Neural cell (in vitro differentiated cells): ENCODE measurements at regions not wholly inside any gene's neighbourhood (a gene's known extent, or its start where the extent isn't known, plus 50 kb on each side); places are given as distances from the start of the nearest gene placed in this dataset.

Source experiments
- H2AFZ ChIP-seq: fragments of 200-600, 300-800 bp; sonication (generic), shearing (Covaris generic); 2 replicates; pipeline ENCODE4 v1.6.0; 2014; ENCODE audit warnings: low read depth, mild to moderate bottlenecking, antibody characterized with exemption, low read length, moderate library complexity
- H3F3A ChIP-seq: fragments of 200-600 bp; shearing (Covaris generic); 2 replicates; pipeline ENCODE4 v1.6.1; 2016; ENCODE audit warnings: mild to moderate bottlenecking, moderate library complexity, mixed read lengths, antibody characterized with exemption, low read length; ENCODE audit not compliant: insufficient read depth, poor library complexity, severe bottlenecking
- H3K27ac ChIP-seq: fragments of 200-600, 300-800 bp; sonication (generic), shearing (Covaris generic); 2 replicates; pipeline ENCODE4 v1.5.1; 2014; ENCODE audit warnings: mild to moderate bottlenecking, low read length, moderate library complexity
- H3K27me3 ChIP-seq: fragments of 300-800, 200-600 bp; sonication (generic), shearing (Covaris generic); 2 replicates; pipeline ENCODE4 v1.6.0; 2014; ENCODE audit warnings: mild to moderate bottlenecking, low read depth, low read length, moderate library complexity; ENCODE audit not compliant: insufficient read depth
- H3K36me3 ChIP-seq: fragments of 300-800, 200-600 bp; sonication (generic), shearing (Covaris generic); 2 replicates; pipeline ENCODE4 v1.5.1; 2014; ENCODE audit warnings: mild to moderate bottlenecking, antibody characterized with exemption, low read length, moderate library complexity; ENCODE audit not compliant: insufficient read depth
- H3K4me2 ChIP-seq: fragments of 300-800, 200-600 bp; sonication (generic), shearing (Covaris generic); 2 replicates; pipeline ENCODE4 v1.6.0; 2014; ENCODE audit warnings: mild to moderate bottlenecking, low read length
- H3K4me3 ChIP-seq: fragments of 300-800, 200-600 bp; sonication (generic), shearing (Covaris generic); 2 replicates; pipeline ENCODE4 v1.5.1; 2014; ENCODE audit warnings: mild to moderate bottlenecking, low read length, moderate library complexity
- H3K79me2 ChIP-seq: fragments of 200-600 bp; shearing (Covaris generic); replicated peaks from 2 replicates; pipeline ENCODE4 v1.6.0; 2014; ENCODE audit warnings: mild to moderate bottlenecking, low read length, moderate library complexity; ENCODE audit not compliant: insufficient read depth
- H3K9ac ChIP-seq: fragments of 300-800, 200-600 bp; sonication (generic), shearing (Covaris generic); 2 replicates; pipeline ENCODE4 v1.6.1; 2016; ENCODE audit warnings: mild to moderate bottlenecking, low read length, mixed read lengths
- H3K9me2 ChIP-seq: fragments of 200-600 bp; shearing (Covaris generic); 2 replicates; pipeline ENCODE4 v1.6.1; 2016; ENCODE audit warnings: mild to moderate bottlenecking, low read length, mixed read lengths; ENCODE audit not compliant: insufficient read depth
- H3K9me3 ChIP-seq: fragments of 200-600, 300-800 bp; sonication (generic), shearing (Covaris generic); 2 replicates; pipeline ENCODE4 v1.6.1; 2016; ENCODE audit warnings: mild to moderate bottlenecking, mixed run types, low read length, moderate library complexity, mixed read lengths
- H4K20me1 ChIP-seq: fragments of 200-600 bp; shearing (Covaris generic); 2 replicates; pipeline ENCODE4 v1.6.1; 2016; ENCODE audit warnings: mild to moderate bottlenecking, mixed run types; ENCODE audit not compliant: insufficient read depth
- EP300 ChIP-seq: fragments of 450-650 bp; conservative IDR thresholded peaks from 2 replicates; pipeline ENCODE4 v1.6.1; 2014; ENCODE audit warnings: antibody characterized with exemption, mild to moderate bottlenecking, moderate library complexity; ENCODE audit not compliant: poor library complexity, severe bottlenecking
- EZH2 ChIP-seq: fragments of 200-600, 300-800 bp; shearing (Covaris generic), sonication (generic); IDR thresholded peaks from 2 replicates; pipeline ENCODE4 v1.6.1; 2014; ENCODE audit warnings: antibody characterized with exemption, low read length, borderline replicate concordance, mild to moderate bottlenecking; ENCODE audit not compliant: insufficient read depth, poor library complexity, severe bottlenecking
- MXI1 ChIP-seq: fragments of 450-650 bp; conservative IDR thresholded peaks from 2 replicates; pipeline ENCODE4 v1.6.1; 2014; ENCODE audit warnings: antibody characterized with exemption, mild to moderate bottlenecking; ENCODE audit not compliant: poor library complexity, severe bottlenecking
- POLR2AphosphoS5 ChIP-seq: IDR thresholded peaks from 2 replicates; pipeline ENCODE4 v1.6.1; 2012
- RAD21 ChIP-seq: fragments of 450-650 bp; conservative IDR thresholded peaks from 2 replicates; pipeline ENCODE4 v1.6.1; 2014; ENCODE audit warnings: antibody characterized with exemption, mild to moderate bottlenecking, moderate library complexity
- REST ChIP-seq: IDR thresholded peaks from 2 replicates; pipeline ENCODE4 v1.6.1; 2012; ENCODE audit warnings: borderline replicate concordance
- SMC3 ChIP-seq: fragments of 450-650 bp; conservative IDR thresholded peaks from 2 replicates; pipeline ENCODE4 v1.6.1; 2014; ENCODE audit warnings: antibody characterized with exemption, mild to moderate bottlenecking, moderate library complexity; ENCODE audit not compliant: poor library complexity
- TAF1 ChIP-seq: IDR thresholded peaks from 2 replicates; pipeline ENCODE4 v1.6.1; 2012; ENCODE audit warnings: low read depth
- TF ChIP-seq, protein P1 (sequence below): fragments of 450-650 bp; IDR thresholded peaks from 2 replicates; pipeline ENCODE4 v1.5.1; 2014; ENCODE audit warnings: antibody characterized with exemption, mild to moderate bottlenecking, moderate library complexity; ENCODE audit not compliant: poor library complexity, severe bottlenecking

GRCh38 chr17:33511670-33512069, 218.6 kb upstream of the ASIC2 start:
- Histone ChIP-seq H3K27me3 (no peaks in the 10 kb centered on the region), H3K4me2 (no peak overlapping the region), H3K79me2 (no peaks in the 10 kb centered on the region), H2AFZ (no peak overlapping the region), H4K20me1 (no peaks in the 10 kb centered on the region), H3K27ac (no peak overlapping the region), H3K4me3 (no peak overlapping the region), H3K36me3 (no peaks in the 10 kb centered on the region), H3K9me3 (no peaks in the 10 kb centered on the region), H3K9me2 (no peaks in the 10 kb centered on the region), H3K9ac (no peak overlapping the region), H3F3A (no peaks in the 10 kb centered on the region)
- no peak for TF ChIP-seq EZH2
- TF ChIP-seq, protein P1, sequence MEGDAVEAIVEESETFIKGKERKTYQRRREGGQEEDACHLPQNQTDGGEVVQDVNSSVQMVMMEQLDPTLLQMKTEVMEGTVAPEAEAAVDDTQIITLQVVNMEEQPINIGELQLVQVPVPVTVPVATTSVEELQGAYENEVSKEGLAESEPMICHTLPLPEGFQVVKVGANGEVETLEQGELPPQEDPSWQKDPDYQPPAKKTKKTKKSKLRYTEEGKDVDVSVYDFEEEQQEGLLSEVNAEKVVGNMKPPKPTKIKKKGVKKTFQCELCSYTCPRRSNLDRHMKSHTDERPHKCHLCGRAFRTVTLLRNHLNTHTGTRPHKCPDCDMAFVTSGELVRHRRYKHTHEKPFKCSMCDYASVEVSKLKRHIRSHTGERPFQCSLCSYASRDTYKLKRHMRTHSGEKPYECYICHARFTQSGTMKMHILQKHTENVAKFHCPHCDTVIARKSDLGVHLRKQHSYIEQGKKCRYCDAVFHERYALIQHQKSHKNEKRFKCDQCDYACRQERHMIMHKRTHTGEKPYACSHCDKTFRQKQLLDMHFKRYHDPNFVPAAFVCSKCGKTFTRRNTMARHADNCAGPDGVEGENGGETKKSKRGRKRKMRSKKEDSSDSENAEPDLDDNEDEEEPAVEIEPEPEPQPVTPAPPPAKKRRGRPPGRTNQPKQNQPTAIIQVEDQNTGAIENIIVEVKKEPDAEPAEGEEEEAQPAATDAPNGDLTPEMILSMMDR: no peak
- TF ChIP-seq EP300: no peak
- TF ChIP-seq SMC3: no peak
- TF ChIP-seq POLR2AphosphoS5: no peak
- TF ChIP-seq REST: no peak
- no peak for TF ChIP-seq RAD21
- TF ChIP-seq TAF1: no peak
- no peak for TF ChIP-seq MXI1

GRCh38 chr17:33512113-33512512, 219.0 kb upstream of the ASIC2 start:
- no peaks in the 10 kb centered on the region for H3K79me2 ChIP-seq
- no peak overlapping the region for H2AFZ ChIP-seq
- H3K36me3 ChIP-seq: no peaks in the 10 kb centered on the region
- H3K4me2 ChIP-seq: no peak overlapping the region
- H3K9ac ChIP-seq: no peak overlapping the region
- H4K20me1 ChIP-seq: no peaks in the 10 kb centered on the region
- TF ChIP-seq SMC3 (no peak), RAD21 (no peak), TAF1 (no peak), MXI1 (no peak), EP300 (no peak), REST (no peak), EZH2 (no peak), POLR2AphosphoS5 (no peak)
- TF ChIP-seq, protein P1: no peak
- H3F3A ChIP-seq: no peaks in the 10 kb centered on the region
- no peaks in the 10 kb centered on the region for H3K9me3 ChIP-seq
- no peak overlapping the region for H3K4me3 ChIP-seq
- H3K9me2 ChIP-seq: no peaks in the 10 kb centered on the region
- H3K27ac ChIP-seq: no peak overlapping the region
- H3K27me3 ChIP-seq: no peaks in the 10 kb centered on the region
